ENCODE measurements at regions not wholly inside any gene's neighbourhood (a gene's known extent, or its start where the extent isn't known, plus 50 kb on each side); places are given as distances from the start of the nearest gene placed in this dataset.

- Histone ChIP-seq H3K27ac (no peak overlapping the region), H2AFZ (ENCODE audit: low read depth) (no peak overlapping the region), H3K4me1 (ENCODE audit: low read depth, poor library complexity, severe bottlenecking) (no peaks in the 10 kb centered on the region), H3K9ac (no peak overlapping the region), H3K27me3 (ENCODE audit: insufficient read depth, low read depth) (no peaks in the 10 kb centered on the region; the same call in 1 of the 2 replicates), H3K36me3 (ENCODE audit: insufficient read depth) (no peaks in the 10 kb centered on the region), H3K4me3 (IDR thresholded peaks at IDR 0.05; ENCODE audit: insufficient read depth, low read depth, low read length) (no peak overlapping the region), H3K79me2 (ENCODE audit: insufficient read depth, low read depth) (no peaks in the 10 kb centered on the region), H4K20me1 (ENCODE audit: insufficient read depth) (no peaks in the 10 kb centered on the region), H3K4me2 (no peak overlapping the region)
- TF ChIP-seq, protein P1, sequence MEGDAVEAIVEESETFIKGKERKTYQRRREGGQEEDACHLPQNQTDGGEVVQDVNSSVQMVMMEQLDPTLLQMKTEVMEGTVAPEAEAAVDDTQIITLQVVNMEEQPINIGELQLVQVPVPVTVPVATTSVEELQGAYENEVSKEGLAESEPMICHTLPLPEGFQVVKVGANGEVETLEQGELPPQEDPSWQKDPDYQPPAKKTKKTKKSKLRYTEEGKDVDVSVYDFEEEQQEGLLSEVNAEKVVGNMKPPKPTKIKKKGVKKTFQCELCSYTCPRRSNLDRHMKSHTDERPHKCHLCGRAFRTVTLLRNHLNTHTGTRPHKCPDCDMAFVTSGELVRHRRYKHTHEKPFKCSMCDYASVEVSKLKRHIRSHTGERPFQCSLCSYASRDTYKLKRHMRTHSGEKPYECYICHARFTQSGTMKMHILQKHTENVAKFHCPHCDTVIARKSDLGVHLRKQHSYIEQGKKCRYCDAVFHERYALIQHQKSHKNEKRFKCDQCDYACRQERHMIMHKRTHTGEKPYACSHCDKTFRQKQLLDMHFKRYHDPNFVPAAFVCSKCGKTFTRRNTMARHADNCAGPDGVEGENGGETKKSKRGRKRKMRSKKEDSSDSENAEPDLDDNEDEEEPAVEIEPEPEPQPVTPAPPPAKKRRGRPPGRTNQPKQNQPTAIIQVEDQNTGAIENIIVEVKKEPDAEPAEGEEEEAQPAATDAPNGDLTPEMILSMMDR (conservative IDR thresholded peaks at IDR 0.05; ENCODE audit: low read depth, low read length): no peak
Observed at GRCh38 chr1:201648066-201648906, 109.4 kb downstream of the NAV1 start.

DNA sequence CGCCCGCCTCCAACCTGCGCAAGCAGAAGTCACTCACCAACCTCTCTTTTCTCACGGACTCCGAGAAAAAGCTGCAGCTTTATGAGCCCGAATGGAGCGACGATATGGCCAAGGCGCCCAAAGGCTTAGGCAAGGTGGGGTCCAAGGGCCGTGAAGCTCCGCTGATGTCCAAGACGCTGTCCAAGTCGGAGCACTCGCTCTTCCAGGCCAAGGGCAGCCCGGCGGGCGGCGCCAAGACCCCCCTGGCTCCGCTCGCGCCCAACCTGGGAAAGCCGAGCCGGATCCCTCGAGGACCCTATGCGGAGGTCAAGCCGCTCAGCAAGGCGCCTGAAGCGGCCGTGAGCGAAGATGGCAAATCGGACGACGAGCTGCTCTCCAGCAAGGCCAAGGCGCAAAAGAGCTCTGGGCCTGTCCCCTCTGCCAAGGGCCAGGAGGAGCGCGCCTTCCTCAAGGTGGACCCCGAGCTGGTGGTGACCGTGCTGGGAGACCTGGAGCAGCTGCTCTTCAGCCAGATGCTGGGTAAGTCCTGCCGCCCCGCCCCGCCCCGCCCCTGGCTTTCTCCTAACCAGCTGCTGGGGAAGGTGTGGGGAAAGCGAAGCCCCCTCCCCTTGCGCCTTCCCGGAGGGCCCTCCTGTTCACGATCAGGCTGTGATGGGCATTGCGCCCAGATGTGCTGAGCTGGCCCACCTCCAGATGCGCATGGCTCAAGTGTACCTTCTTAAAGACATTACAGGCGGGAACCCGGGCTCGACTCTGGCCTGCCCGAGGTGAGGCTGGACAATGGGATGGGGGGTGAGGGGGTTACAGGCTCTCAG, 110.2 kb downstream of the NAV1 start:
- Histone ChIP-seq H3K4me2 (no peak overlapping the region), H3K27ac (no peak overlapping the region), H2AFZ (ENCODE audit: low read depth) (no peak overlapping the region), H3K4me1 (ENCODE audit: low read depth, poor library complexity, severe bottlenecking) (no peaks in the 10 kb centered on the region), H3K27me3 (ENCODE audit: insufficient read depth, low read depth) (no peaks in the 10 kb centered on the region), H3K9ac (no peak overlapping the region), H3K79me2 (ENCODE audit: insufficient read depth, low read depth) (no peaks in the 10 kb centered on the region), H3K4me3 (IDR thresholded peaks at IDR 0.05; ENCODE audit: insufficient read depth, low read depth, low read length) (no peak overlapping the region), H4K20me1 (ENCODE audit: insufficient read depth) (no peaks in the 10 kb centered on the region), H3K36me3 (ENCODE audit: insufficient read depth) (no peaks in the 10 kb centered on the region)
- TF ChIP-seq, protein P1 (conservative IDR thresholded peaks at IDR 0.05; ENCODE audit: low read depth, low read length): no peak

- H3K27me3 ChIP-seq (ENCODE audit: insufficient read depth, low read depth): no peaks in the 10 kb centered on the region
- no peak overlapping the region for H3K4me2 ChIP-seq
- no peaks in the 10 kb centered on the region for H3K4me1 ChIP-seq (ENCODE audit: low read depth, poor library complexity, severe bottlenecking)
- H3K27ac ChIP-seq: no peak overlapping the region
- H4K20me1 ChIP-seq (ENCODE audit: insufficient read depth): no peaks in the 10 kb centered on the region
- no peaks in the 10 kb centered on the region for H3K79me2 ChIP-seq (ENCODE audit: insufficient read depth, low read depth)
- H3K9ac ChIP-seq: no peak overlapping the region
- no peak overlapping the region for H3K4me3 ChIP-seq (IDR thresholded peaks at IDR 0.05; ENCODE audit: insufficient read depth, low read depth, low read length)
- TF ChIP-seq, protein P1 (conservative IDR thresholded peaks at IDR 0.05; ENCODE audit: low read depth, low read length): no peak
- no peak overlapping the region for H2AFZ ChIP-seq (ENCODE audit: low read depth)
- H3K36me3 ChIP-seq (ENCODE audit: insufficient read depth): no peaks in the 10 kb centered on the region
Observed at GRCh38 chr1:201649761-201650622, 111.1 kb downstream of the NAV1 start.

- Histone ChIP-seq H3K36me3 (ENCODE audit: insufficient read depth) (no peaks in the 10 kb centered on the region), H3K4me1 (ENCODE audit: low read depth, poor library complexity, severe bottlenecking) (no peaks in the 10 kb centered on the region), H3K79me2 (ENCODE audit: insufficient read depth, low read depth) (no peaks in the 10 kb centered on the region), H3K4me3 (IDR thresholded peaks at IDR 0.05; ENCODE audit: insufficient read depth, low read depth, low read length) (no peak overlapping the region), H3K9ac (no peak overlapping the region), H2AFZ (ENCODE audit: low read depth) (no peak overlapping the region), H3K27ac (no peak overlapping the region), H3K4me2 (no peak overlapping the region), H3K27me3 (ENCODE audit: insufficient read depth, low read depth) (no peaks in the 10 kb centered on the region), H4K20me1 (ENCODE audit: insufficient read depth) (no peaks in the 10 kb centered on the region)
- TF ChIP-seq, protein P1 (conservative IDR thresholded peaks at IDR 0.05; ENCODE audit: low read depth, low read length): no peak
Observed at GRCh38 chr1:201650623-201650933, 111.7 kb downstream of the NAV1 start.
